ENCODE measurements at regions not wholly inside any gene's neighbourhood (a gene's known extent, or its start where the extent isn't known, plus 50 kb on each side); places are given as distances from the start of the nearest gene placed in this dataset.
A peak's percentile ranks its signal among the peaks of the same experiment; 100 is the strongest.

DNA sequence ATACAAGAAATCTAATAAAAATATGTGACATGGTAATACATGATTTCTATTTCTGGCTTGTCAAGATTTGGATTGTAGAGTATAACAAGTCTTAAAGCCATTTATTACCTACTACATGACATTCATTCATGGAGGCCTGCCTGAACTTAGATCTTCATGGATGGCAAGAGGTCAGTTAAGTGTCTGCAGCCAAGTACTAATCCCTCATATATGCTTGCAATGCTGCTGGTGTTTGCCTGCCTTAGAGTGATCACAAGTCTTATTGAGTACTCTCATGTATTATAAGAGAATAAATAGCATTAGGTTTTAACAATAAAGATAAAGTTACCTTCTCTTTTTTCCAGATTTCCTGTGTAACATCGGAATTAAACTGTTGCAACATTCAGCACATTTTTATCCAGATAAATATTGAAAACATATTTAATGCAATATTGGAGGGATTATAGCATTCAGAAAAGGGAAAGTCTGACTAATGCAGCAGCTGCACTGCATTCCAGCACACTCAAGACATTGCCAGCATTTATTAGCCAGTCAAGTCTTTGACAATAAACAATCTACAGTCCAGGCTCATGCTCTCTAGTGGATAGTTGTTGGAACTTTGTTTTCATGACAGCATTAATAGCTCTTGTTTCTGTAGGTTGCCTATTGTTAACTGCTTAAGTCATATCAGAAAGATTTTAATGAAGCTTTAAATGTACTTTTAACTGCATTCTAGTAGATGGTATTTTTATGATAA lies 737.1 kb downstream of the FAT4 start:
- Histone ChIP-seq H3K4me3 (ENCODE audit: low read length) (no peak overlapping the region), H3K36me3 (ENCODE audit: insufficient read depth, low read length) (no peaks in the 10 kb centered on the region), H3K4me1 (ENCODE audit: control insufficient read depth, insufficient read depth, low read length) (peaks cover 2% of the 10 kb centered on the region), H3K9ac (ENCODE audit: low read depth, low read length) (no peak overlapping the region), H3K27me3 (ENCODE audit: control insufficient read depth, insufficient read depth, low read length) (no peaks in the 10 kb centered on the region), H3K9me3 (replicated peaks; ENCODE audit: low read length) (no peaks in the 10 kb centered on the region), H3K4me2 (ENCODE audit: low read length) (no peak overlapping the region)

DNA sequence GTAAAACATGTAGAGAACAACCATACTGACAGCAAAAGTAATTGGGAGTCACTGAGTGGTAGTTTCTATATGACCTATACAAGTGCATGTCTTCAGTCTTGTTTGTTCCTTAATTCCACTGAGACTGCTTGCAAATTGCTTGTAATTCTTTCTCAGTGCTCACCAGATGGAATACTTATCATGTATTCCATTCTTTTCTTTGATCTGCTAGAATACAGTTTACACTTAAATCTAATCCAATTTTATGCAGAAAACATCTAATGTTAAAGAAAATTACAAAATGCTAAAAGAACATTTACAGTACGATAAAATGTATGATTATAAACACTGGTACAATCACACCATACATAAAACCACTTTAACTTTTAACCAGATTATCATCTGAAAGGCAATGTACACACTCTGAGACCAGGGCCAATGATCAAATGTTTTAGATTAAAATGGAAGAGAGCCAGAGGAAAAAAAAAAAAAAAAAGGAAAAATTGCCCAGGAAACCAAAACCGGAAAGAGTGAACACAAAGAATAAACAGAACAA lies 741.4 kb downstream of the FAT4 start:
- no peak overlapping the region for H3K9ac ChIP-seq (ENCODE audit: low read depth, low read length)
- no peaks in the 10 kb centered on the region for H3K9me3 ChIP-seq (replicated peaks; ENCODE audit: low read length)
- H3K36me3 ChIP-seq (ENCODE audit: insufficient read depth, low read length), result no peaks in the 10 kb centered on the region
- no peaks in the 10 kb centered on the region for H3K27me3 ChIP-seq (ENCODE audit: control insufficient read depth, insufficient read depth, low read length)
- H3K4me1 ChIP-seq (ENCODE audit: control insufficient read depth, insufficient read depth, low read length), result peaks cover 2% of the 10 kb centered on the region
- no peak overlapping the region for H3K4me2 ChIP-seq (ENCODE audit: low read length)
- H3K4me3 ChIP-seq (ENCODE audit: low read length), result no peak overlapping the region

DNA sequence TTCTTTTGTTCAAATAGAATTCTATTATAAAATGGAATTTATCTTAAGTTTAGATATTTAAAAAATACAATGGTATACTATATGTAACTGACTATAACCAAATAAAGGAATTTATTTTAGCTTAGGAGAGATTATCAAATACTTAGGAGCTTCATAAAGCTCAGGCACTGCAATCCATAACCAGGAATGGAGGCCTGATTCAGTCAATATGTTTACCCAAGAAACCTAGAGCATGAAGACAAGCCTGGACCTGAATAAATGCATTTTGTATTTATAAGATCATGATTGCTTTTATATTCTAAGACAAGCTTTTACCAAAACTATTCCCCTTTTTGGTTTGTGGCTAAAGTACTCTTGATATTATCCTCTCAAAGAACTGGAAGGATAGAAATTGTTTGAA lies 742.6 kb downstream of the FAT4 start:
- no peaks in the 10 kb centered on the region for H3K9me3 ChIP-seq (replicated peaks; ENCODE audit: low read length)
- H3K36me3 ChIP-seq (ENCODE audit: insufficient read depth, low read length), result no peaks in the 10 kb centered on the region
- no peak overlapping the region for H3K4me2 ChIP-seq (ENCODE audit: low read length)
- no peaks in the 10 kb centered on the region for H3K4me1 ChIP-seq (ENCODE audit: control insufficient read depth, insufficient read depth, low read length)
- H3K4me3 ChIP-seq (ENCODE audit: low read length), result no peak overlapping the region
- H3K27me3 ChIP-seq (ENCODE audit: control insufficient read depth, insufficient read depth, low read length), result no peaks in the 10 kb centered on the region
- no peak overlapping the region for H3K9ac ChIP-seq (ENCODE audit: low read depth, low read length)

DNA sequence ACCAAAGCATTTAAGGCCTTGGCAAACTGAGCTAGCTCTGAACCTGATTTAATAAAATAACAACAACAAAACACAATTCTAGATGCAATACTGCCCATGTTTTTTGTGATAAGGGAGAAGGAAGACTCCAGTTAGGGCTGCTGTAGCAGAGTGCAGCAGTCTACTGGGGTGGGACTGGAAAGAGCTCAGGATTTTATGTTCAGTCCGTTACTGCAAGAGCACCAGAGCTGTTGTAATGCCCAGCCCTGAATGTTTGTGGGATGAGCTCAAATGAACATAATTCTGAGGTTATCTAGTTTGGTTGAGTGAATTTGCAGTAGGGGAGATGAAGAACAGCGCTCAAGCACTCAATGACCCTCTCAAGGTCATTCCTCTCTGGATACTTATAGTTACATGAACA lies 743.8 kb downstream of the FAT4 start:
- Histone ChIP-seq H3K4me3 (ENCODE audit: low read length) (no peak overlapping the region), H3K4me1 (ENCODE audit: control insufficient read depth, insufficient read depth, low read length) (no peaks in the 10 kb centered on the region), H3K9me3 (replicated peaks; ENCODE audit: low read length) (no peaks in the 10 kb centered on the region), H3K36me3 (ENCODE audit: insufficient read depth, low read length) (no peaks in the 10 kb centered on the region), H3K4me2 (ENCODE audit: low read length) (no peak overlapping the region), H3K27me3 (ENCODE audit: control insufficient read depth, insufficient read depth, low read length) (no peaks in the 10 kb centered on the region), H3K9ac (ENCODE audit: low read depth, low read length) (no peak overlapping the region)

DNA sequence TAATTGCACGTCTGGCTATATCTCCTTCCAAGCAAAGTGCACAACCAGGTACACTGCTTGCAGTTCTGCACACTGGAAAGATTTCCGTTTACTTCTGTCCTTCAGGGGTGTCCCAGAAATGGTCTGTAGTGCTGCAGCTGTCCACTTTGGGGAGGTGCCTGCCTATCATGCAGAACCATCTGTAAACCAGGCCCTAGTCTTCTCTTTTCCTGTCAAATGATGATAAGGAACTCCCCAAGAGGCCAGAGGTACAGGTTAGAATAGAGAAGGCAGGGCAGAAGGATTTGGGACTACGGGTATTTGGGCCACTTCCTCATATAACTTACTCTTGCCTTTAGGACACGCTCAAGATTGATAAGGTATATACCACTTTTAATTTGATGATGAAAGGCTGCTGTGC lies 746.9 kb downstream of the FAT4 start:
- Histone ChIP-seq H3K27me3 (ENCODE audit: control insufficient read depth, insufficient read depth, low read length) (no peaks in the 10 kb centered on the region), H3K9ac (ENCODE audit: low read depth, low read length) (no peak overlapping the region), H3K4me3 (ENCODE audit: low read length) (no peak overlapping the region), H3K4me1 (ENCODE audit: control insufficient read depth, insufficient read depth, low read length) (no peaks in the 10 kb centered on the region), H3K4me2 (ENCODE audit: low read length) (no peak overlapping the region), H3K36me3 (ENCODE audit: insufficient read depth, low read length) (no peaks in the 10 kb centered on the region), H3K9me3 (replicated peaks; ENCODE audit: low read length) (no peaks in the 10 kb centered on the region)

DNA sequence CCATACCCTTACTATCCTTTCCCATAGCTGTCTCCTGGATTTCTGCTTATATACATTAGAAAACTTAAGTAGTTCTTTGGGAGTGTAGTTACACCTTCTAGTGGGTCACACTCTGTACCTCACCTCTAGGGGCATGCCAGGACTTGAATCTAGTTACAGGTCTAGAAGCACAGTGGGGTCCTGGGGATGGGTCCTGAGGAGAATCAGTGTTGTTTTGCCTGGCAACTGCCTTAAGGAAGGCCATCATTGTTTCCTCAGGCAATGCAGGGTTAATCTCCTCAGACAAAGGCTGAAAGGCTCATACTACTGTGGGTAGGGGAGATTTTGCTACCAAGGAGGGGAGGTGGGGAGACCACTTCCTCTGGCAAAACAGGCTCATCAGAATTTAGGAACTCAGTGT lies 750.3 kb downstream of the FAT4 start:
- H3K4me1 ChIP-seq (ENCODE audit: control insufficient read depth, insufficient read depth, low read length), result no peaks in the 10 kb centered on the region
- no peaks in the 10 kb centered on the region for H3K9me3 ChIP-seq (replicated peaks; ENCODE audit: low read length)
- H3K36me3 ChIP-seq (ENCODE audit: insufficient read depth, low read length), result no peaks in the 10 kb centered on the region
- H3K27me3 ChIP-seq (ENCODE audit: control insufficient read depth, insufficient read depth, low read length), result no peaks in the 10 kb centered on the region
- no peak overlapping the region for H3K9ac ChIP-seq (ENCODE audit: low read depth, low read length)
- no peak overlapping the region for H3K4me3 ChIP-seq (ENCODE audit: low read length)
- no peak overlapping the region for H3K4me2 ChIP-seq (ENCODE audit: low read length)

DNA sequence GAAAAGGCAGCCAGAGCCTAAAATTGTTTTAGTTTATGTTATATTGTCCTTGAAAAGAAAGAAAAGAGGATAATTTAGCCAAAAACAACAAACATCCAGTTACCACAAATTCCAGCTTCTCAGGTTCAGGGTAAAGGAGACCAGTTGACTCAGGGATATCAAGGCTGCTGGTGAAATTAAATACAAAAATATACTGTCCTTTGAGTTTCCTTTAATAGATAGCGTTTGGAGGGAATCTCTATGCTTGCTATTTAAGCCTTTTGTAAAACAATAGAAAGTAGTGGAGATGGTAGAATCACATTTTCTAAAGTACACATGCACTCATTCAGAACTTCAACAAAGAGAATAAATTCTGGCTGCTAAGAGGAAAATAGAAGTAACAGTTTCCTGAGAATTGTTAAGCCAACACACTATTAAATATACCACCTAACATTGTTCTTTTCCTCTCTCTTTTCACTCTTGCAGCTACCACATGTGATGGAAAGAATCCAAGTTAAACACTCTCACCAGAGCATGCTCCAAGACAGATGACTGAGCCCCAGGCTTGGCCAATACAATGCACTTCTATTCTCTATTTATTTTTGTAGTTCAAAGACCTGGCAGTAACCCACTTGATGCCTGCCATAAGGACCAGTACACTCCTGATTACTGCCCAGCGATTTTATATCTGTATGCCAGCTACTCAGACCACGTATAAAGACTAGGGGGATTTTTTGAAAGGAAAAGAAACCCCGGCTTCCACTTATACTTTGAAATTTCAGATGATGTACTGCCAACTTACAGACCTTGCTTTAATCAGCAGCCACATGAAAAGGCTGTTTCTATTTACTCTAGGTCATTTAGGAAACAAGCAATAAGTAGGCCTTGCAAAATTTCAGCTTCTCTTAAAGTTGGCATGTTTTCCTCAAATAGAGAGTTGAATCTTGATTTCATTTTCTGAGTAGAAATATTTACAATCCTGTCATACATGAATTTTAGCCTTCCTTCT lies 756.9 kb downstream of the FAT4 start:
- no peaks in the 10 kb centered on the region for H3K36me3 ChIP-seq (ENCODE audit: insufficient read depth, low read length)
- H3K4me2 ChIP-seq (ENCODE audit: low read length), result peak overlapping the region; percentile 40
- no peaks in the 10 kb centered on the region for H3K27me3 ChIP-seq (ENCODE audit: control insufficient read depth, insufficient read depth, low read length)
- no peak overlapping the region for H3K4me3 ChIP-seq (ENCODE audit: low read length)
- H3K9ac ChIP-seq (ENCODE audit: low read depth, low read length), result no peak overlapping the region
- peaks cover 14% of the 10 kb centered on the region for H3K4me1 ChIP-seq (ENCODE audit: control insufficient read depth, insufficient read depth, low read length)
- no peaks in the 10 kb centered on the region for H3K9me3 ChIP-seq (replicated peaks; ENCODE audit: low read length)

DNA sequence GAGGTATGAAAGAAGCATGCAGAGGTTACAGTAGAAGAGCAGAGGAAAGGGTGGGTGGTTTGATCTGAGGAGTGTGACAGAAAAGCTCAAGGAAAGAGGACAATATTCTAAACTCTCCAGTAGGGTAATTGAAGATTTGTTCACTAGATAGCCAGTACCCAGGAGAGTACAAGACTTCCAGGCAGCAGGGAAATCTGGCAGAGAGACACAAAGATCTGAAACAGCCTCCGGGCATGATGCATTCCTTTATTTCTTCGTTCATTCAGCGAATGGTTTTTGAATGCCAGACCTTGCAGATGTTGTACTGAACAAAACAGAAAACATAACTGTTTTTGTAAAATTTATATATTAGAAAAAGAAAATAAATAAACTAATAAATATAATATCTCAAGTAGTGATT lies 766.6 kb downstream of the FAT4 start:
- no peaks in the 10 kb centered on the region for H3K4me1 ChIP-seq (ENCODE audit: control insufficient read depth, insufficient read depth, low read length)
- H3K27me3 ChIP-seq (ENCODE audit: control insufficient read depth, insufficient read depth, low read length), result no peaks in the 10 kb centered on the region
- H3K9ac ChIP-seq (ENCODE audit: low read depth, low read length), result no peak overlapping the region

DNA sequence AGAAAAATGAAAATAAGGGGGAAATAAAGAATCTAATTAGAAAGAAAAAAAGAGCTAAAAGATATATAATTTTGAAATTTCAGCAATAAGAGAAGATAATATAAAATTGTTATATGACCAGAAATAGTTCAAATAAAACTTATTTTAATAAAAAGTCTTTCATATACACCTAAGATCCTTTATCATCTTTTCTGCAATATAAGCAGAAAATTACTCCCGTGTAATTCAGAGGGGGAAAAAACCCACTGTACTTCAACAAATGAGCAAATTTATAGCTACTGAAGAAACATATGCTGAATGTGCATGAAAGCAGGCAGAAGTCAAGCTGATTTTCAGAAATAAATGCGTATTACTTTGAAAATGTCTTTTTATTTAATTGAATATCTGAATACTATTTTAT lies 771.3 kb downstream of the FAT4 start:
- Histone ChIP-seq H3K9ac (ENCODE audit: low read depth, low read length) (no peak overlapping the region), H3K4me2 (ENCODE audit: low read length) (no peak overlapping the region), H3K4me3 (ENCODE audit: low read length) (no peak overlapping the region), H3K9me3 (replicated peaks; ENCODE audit: low read length) (no peaks in the 10 kb centered on the region), H3K4me1 (ENCODE audit: control insufficient read depth, insufficient read depth, low read length) (no peaks in the 10 kb centered on the region), H3K36me3 (ENCODE audit: insufficient read depth, low read length) (no peaks in the 10 kb centered on the region), H3K27me3 (ENCODE audit: control insufficient read depth, insufficient read depth, low read length) (no peaks in the 10 kb centered on the region)

More for the DNA sequence above, 766.6 kb downstream of the FAT4 start:
- H3K4me3 ChIP-seq (ENCODE audit: low read length), result no peak overlapping the region
- no peak overlapping the region for H3K4me2 ChIP-seq (ENCODE audit: low read length)
- H3K9me3 ChIP-seq (replicated peaks; ENCODE audit: low read length), result no peaks in the 10 kb centered on the region
- no peaks in the 10 kb centered on the region for H3K36me3 ChIP-seq (ENCODE audit: insufficient read depth, low read length)

DNA sequence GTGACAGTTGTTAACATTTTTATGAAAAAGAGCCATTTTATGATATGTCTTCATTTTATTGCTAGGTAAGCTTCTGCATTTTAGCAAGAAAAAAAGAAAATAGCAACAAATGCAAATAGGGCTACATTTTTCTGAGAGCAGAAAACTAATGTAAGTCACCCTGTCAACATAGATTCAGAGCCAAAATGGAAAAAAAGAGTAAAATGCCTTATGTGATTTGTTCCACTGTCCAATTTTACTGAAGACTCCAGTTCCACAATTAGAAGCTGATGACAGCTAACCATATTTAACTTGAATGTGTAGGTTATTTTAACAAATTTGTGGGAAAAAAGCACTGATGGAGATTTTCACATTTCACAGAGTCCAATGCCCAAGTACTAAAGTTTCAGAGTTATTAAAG lies 772.3 kb downstream of the FAT4 start:
- H3K4me3 ChIP-seq (ENCODE audit: low read length), result no peak overlapping the region
- H3K9me3 ChIP-seq (replicated peaks; ENCODE audit: low read length), result no peaks in the 10 kb centered on the region
- no peak overlapping the region for H3K9ac ChIP-seq (ENCODE audit: low read depth, low read length)
- no peaks in the 10 kb centered on the region for H3K36me3 ChIP-seq (ENCODE audit: insufficient read depth, low read length)
- no peaks in the 10 kb centered on the region for H3K27me3 ChIP-seq (ENCODE audit: control insufficient read depth, insufficient read depth, low read length)
- H3K4me1 ChIP-seq (ENCODE audit: control insufficient read depth, insufficient read depth, low read length), result no peaks in the 10 kb centered on the region
- no peak overlapping the region for H3K4me2 ChIP-seq (ENCODE audit: low read length)

DNA sequence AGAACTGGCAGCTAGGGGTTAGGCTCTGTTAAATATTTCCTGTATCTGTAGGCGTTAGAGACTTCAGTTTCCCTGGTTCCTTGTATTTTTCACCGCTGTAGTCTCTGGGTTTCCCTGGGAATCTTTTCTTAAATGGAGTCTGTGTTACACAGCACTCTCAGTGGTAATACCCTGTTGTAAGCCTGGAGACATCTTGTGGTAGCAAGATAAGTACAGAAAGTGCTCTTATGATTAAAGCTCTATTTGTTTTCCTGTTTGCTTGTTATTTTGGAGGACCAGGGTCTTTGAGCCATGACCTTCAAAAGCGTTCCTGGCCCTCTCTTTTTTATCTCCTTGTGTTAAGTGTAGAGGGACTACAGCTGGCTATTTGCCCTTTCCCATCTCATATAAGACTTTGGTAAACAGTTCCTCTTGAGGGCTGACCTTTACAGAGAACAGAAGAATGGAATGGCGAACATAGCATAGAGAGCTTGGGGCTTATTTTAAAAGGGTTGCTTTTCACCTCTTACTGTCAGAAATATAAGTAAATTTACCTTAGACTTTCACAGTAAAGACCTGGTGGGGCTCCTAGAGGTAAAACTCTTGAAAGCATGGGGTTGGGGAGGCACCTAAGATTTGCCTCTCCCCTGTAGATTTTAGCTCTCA lies 782.5 kb downstream of the FAT4 start:
- Histone ChIP-seq H3K4me1 (ENCODE audit: control insufficient read depth, insufficient read depth, low read length) (no peaks in the 10 kb centered on the region), H3K4me3 (ENCODE audit: low read length) (no peak overlapping the region)

More for the DNA sequence above, 782.5 kb downstream of the FAT4 start:
- Histone ChIP-seq H3K9ac (ENCODE audit: low read depth, low read length) (no peak overlapping the region), H3K36me3 (ENCODE audit: insufficient read depth, low read length) (no peaks in the 10 kb centered on the region), H3K27me3 (ENCODE audit: control insufficient read depth, insufficient read depth, low read length) (no peaks in the 10 kb centered on the region), H3K4me2 (ENCODE audit: low read length) (no peak overlapping the region), H3K9me3 (replicated peaks; ENCODE audit: low read length) (no peaks in the 10 kb centered on the region)

Data from skeletal muscle satellite cell (primary cell).